ENCODE measurements at regions not wholly inside any gene's neighbourhood (a gene's known extent, or its start where the extent isn't known, plus 50 kb on each side); places are given as distances from the start of the nearest gene placed in this dataset.

DNA sequence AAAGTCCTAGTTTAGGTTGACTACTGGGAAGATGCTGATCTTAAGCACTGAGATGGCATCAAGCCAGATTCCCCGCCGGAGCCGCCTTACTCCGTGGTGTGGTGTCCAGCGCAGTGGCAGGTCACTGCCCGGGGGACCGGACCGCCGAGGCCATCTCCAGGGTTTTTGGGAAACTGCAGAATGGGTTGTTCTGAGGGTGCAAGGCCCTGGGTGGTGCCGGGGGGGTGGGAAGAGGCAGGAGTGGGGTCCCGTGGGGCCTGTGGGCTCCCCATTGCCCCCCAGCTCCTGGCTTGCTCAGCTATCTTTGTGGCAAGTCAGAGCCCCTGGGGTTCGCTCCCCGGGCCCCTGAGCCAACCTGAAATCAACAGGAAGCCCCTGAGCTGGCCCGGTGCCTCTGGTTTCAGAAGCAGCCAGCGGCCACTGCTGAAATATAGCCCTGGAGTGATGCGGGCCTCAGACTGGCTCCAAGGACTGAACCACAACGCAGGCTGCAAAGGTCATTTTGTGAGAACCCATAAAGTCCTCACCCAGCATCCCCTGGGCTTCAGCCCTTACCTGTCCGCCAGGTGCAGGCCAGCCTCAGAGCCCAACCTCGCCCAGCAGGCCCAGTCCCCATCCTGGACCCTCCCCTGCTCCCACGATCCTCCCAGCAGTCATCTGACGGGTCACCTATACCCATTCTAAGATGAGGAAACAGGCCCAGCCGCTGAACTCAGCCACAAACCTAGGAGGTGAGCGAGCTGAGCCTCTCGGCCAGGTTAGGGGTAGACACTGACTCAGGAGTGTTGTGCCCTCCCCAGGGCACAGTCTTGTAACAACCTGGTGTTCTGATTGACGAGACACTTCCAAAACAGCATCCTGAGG, 102.7 kb downstream of the PDGFA start:
- intact Hi-C loops (cut with DNase I), result no loop called here
- no peak for ATAC-seq (ENCODE audit: poor library complexity)
- DNase-seq, result peak; percentile 45

DNA sequence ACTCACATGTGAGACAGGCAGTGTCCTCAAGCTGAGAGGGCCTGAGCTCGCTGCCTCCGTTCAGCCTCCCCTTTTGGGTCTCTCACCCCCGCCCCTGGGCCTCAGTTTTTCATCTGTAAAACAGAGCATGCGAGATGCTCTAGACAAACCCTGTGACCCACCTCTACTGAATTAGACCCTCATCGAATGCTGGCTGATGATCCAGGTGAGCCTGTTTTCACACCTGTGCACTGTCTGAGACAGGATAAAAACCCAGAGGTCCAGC, 102.1 kb downstream of the PDGFA start:
- ATAC-seq (ENCODE audit: poor library complexity), result no peak
- DNase-seq, result peak; percentile 26
- intact Hi-C loops (cut with DNase I), result no loop called here

DNA sequence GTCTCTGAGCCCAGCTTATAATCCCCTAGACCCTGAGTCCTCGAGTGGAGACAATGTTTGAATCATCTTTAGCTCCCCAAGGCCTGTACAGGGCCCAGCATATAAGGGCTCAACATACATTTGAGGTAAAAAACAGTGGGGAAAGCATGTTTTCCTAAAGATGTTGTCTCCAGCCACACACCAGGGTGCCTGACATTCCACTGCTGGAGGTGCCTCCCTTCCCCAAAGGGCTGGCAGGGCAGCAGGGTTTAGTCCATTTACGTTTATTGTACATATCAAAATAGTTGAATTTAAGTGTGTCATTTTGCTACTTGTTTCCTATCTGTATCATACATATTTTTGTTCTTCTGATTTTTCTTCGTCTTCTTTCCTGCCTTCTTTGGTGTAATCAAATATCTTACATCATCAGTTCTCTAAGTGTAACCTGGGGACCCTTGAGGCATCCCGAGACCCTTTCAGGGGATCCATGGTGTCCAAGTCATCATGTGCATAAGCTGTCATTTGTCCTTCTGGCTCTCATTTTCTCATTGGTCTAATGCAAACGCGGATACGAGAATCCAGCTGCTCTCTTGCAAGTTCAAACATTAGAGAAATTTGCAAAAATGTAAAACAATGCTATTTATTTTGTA, 101.6 kb downstream of the PDGFA start:
- ATAC-seq (ENCODE audit: poor library complexity), result no peak
- intact Hi-C loops (cut with DNase I), result no loop called here
- no peak for DNase-seq

DNA sequence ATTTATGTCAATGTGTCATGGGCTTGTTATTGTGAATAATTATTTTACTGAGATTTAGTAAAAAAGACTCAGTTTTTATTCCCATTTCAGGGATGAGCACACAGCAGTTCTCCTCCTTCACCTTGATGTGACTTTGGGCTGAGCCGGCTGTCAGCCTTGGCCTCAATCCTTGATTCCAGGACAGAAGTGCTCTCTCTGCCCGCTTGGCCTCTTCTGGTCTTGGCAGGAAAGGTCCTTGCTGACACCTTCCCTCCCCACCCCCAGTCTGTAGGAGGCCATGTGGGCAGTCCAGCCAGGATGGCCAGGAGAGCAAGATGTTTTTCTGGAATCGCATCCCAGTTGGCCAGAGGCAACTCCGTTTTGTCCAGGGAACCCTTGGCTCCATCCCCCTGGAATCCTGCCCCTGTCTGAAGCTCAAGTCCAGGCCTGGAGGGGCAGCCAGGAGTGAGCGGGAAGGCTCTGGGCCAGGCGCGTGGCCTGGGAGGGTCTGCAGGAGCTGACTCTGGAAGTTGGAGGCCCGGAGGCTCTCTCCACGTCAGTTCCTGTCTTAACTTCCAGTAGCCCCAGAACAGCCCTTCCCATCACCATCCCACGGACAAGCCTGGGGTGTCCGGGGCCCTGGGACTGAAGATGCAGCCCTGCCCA, 100.9 kb downstream of the PDGFA start:
- intact Hi-C loops (cut with DNase I), result no loop called here
- ATAC-seq (ENCODE audit: poor library complexity) (no peak), DNase-seq (peak; percentile 50)

DNA sequence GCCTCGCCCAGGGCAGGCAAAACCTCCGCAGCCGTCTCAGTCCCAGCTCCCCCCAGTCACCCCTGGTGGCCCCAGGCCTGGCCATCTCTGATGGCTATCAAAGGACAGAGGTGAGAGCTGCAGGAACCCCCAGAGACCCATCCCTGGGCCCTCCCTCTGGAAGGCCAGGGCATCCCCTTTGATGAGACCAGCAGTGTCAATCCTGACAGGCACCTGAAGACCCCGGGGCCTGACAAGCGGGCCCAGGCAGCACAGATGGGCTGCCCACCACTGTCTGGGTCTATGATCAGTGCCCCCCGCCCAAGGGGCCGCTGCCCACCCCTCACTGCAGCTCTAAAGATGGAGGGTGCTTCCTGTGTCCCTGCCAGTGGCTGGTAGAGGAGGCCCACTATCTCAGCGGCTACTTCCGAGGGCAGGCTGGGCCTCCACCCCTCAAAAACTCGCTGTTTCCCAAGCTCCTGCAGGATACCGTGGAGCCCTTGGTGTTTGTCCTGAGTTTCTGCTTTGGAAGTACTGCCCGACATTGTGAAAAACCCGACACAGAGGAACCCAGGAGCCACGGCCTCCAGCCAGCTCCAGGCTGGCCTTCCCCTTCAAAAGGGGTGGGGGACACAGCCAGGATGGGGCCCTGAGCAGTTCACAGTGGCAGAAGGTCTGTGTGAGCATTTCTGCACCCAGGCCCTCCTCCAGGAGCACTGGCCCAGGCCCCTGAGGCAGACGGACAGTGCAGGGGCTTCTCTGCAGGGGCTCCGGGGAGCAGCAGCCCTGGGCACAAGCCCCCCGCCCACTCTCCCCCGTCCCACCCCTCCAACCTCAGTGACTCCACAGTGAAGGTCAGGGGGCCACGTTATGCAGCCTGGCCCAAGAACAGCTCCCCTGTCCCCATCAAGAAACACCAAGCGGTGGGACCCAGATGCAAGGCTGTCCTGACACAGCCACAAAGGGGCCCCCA, 99.2 kb downstream of the PDGFA start:
- intact Hi-C loops (cut with DNase I), result no loop called here
- DNase-seq (no peak), ATAC-seq (ENCODE audit: poor library complexity) (no peak)

DNA sequence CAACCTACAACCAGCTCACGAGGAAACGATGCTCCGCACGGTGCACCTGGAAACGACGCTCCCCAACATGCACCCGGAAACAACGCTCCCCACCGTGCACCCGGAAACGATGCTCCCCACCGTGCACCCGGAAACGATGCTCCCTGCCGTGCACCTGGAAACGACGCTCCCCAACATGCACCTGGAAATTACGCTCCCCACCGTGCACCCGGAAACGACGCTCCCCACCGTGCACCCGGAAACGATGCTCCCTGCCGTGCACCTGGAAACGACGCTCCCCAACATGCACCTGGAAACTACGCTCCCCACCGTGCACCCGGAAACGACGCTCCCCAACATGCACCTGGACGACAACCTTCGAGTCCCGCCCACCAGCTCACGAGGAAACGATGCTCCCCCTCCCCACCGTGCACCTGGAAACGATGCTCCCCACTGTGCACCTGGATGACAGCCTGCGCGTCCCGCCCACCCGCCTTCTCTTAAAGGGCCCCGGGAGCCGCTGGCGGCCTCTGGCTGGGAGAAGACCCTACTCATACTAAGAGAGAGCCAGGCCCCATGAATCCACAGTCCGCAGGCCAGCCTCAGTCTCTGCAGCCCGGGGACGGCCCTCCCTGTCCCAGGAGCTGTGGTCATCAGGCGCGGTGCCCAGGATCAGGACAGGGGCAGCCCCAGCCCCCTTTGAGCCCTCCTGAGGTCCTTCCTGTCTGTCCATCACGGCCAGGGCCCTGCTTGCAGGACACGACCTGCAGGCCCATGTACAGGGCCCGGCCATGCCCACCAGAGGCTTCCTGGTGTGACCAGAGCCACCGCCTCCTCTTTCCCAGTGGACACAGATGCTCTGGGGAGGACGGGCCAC, 98.3 kb downstream of the PDGFA start:
- no peak for ATAC-seq (ENCODE audit: poor library complexity)
- intact Hi-C loops (cut with DNase I), result no loop called here

DNA sequence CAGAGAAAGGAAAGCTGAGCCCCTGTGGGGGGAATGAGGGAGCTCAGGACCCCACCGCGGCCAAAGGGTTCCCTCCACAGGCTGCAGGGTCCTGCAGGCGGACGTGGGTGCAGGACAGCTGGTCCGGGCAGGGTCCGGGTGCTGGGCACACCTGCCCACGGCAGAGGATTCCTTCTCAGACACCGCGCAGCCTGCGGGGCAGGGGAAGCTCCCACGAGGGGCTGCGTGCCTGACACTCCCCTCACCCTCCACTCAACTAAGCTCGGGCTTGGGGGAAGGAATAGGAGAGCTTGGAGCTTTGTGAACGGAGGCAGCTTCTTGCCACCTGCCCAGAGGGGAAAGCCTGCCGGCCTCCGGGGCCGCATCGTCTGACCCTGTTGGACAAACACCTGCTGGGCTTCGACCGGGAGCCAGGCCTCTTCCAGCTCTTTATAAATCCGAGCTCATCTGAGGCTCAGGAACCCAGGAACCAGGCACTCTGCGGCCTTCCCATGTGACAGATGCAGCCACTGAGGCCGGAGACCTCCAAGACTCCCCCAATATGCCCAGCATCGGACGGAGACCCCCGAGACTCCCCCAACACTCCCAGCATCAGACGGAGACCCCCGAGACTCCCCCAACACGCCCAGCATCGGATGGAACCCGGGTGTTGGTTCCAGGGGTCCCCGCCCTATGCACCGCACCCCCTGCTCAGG, 97.3 kb downstream of the PDGFA start:
- intact Hi-C loops (cut with DNase I), result no loop called here
- DNase-seq, result peak; percentile 20
- no peak for ATAC-seq (ENCODE audit: poor library complexity)

More for the DNA sequence above, 98.3 kb downstream of the PDGFA start:
- DNase-seq, result peak; percentile 26

DNA sequence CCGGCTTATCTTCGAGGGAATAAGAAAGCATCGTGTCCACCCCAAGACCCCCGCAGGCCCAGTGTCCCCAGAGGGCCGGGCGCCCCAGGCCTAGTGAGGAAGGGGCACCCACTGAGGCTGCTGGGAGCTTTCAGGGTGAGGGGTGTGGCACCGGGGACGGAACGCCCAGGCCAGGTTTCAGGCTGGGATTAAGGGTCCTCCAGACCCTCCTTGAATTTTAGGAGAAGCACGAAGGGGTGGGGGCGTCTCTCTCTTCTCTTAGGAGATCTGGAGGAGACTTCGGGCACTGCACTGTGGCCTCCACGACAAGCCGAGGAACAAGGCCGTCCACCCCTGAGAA, 96.8 kb downstream of the PDGFA start:
- ATAC-seq (ENCODE audit: poor library complexity), result no peak
- intact Hi-C loops (cut with DNase I), result no loop called here
- DNase-seq, result no peak

DNA sequence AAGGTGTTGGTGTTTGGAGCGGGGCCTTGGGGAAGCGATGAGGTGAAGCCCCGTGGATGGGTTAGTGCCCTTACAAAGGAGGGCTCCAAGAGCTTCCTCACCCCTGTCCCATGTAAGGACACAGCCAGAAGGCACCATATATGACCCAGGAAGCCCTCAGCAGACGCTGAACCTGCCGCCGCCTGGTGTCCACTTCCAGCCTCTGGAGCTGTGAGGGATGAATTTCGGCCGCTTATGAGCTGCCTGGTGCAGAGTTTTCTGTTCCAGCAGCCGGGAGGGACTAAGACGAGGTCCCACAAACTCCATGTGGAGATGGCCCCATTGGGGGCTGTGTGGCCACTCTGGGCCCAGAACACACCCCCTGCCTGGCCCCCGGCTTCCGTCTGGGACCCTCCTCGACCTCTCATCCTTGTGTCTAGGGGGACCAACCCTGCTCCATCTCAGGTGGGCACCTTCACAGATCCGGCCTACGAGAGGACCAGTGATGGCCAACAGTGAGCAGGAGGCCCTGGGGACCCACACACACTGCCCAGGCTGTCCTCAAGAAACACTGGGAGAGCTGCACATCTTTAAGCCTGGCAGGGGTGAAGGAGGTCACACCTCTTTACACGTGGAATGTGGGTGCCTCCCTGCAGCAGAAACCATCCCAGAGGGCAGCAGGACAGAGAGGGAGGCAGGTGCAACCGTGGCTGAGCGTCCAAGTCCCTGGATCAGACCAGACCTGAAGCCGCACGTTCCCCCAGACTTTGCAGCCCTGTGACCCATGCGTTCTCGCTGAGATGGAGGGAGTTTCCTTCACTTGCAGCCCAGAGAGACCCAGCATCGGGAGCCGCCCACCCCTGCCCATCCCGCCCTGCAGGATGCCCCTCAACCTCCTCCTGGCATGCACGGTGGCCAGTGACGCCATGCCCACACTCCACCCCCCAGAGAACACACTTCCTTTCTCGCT, 96.1 kb downstream of the PDGFA start:
- intact Hi-C loops (cut with DNase I), result no loop called here
- ATAC-seq (ENCODE audit: poor library complexity) (no peak), DNase-seq (peak; percentile 33)

DNA sequence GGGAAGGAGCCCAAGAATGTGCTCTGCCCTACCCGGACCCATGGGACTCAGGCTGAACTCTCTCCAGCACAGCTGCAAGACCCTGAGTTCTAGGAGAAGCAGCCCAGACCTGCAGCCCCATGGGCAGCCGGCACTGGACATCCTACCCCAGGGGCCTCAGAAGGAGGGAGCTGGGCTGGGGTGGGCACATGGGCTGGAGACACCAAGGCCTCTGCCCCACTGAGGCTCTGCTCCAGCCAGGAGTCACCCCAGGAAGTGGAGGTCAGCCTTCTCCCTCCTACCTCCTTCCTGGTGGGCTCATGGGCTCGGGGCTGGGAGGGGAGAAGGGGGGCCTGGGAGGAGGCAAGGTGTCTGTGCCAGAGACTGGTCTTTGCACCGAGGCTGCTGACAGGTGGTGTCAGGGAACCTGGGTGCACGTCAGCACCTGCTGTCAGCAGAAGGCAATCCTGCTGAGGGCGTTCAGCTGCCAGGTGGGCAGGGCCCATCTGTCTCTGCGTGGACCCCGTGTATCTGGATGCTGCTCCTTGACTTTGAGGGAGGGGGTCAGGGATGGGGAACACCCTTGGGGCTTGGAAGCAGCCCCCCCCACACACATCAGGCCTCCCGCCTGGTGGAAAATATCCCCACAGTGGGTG, 95.2 kb downstream of the PDGFA start:
- intact Hi-C loops (cut with DNase I), result no loop called here
- ATAC-seq (ENCODE audit: poor library complexity) (no peak), DNase-seq (peak; percentile 28)

DNA sequence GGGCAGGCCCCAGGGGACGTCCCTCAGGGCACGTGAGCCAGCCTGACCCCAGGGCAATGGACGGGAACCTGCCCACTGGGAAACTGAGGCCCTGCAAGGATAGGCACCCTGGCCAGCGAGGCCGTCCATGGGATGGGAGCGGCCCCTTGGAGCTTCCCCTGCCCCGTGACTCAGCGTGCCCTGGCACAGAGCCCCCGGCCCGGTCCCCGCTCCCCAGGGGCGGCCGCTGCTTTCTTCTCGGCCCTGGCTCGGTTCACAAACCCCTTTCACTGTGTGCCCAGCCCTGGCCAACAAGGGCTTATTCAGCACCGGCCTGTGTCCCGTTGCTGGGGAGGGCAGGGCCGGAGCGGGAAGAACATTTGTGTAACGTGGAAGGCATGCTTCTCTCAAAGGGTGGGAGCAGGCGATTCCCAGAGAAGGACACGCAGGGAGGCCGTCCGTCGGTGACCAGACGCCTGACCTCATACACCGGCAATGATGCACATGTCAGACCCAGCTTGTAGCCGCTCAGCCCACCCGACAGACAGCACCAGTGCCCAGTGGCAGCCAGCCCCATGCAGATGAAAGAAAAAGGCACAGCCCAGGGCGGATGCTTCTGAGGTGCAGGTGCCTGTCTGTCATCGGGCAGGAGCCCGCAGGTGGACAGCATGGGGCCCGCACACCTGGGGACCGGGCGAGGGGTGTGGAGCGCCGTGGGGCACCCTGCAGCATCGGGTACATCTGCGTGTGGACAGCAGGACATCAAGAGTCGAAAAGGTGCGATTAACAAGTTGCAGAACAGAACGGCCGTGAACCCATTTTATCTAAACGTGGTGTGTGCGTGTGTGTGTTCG, 94.5 kb downstream of the PDGFA start:
- intact Hi-C loops (cut with DNase I), result no loop called here
- peak; percentile 46 for DNase-seq

DNA sequence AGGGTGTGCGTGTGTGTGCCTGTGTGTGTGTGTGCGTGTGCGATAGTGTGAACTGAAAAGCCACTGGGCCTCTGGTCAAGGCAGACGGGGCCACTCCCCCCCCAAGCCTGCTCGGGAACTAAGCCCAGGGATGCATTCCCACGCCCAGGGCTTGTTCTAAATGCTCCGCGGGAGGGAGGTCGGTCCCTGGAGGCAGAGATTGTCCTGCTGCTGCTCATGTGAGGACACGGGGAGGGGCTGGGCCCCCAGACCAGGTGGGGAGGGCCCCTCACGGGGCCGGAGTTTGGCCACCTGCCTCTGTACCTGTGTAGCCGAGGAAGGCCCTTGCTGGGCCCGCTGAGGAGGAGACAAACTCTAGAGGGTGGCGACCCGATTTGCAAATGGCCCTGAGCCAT, 93.9 kb downstream of the PDGFA start:
- intact Hi-C loops (cut with DNase I), result no loop called here
- ATAC-seq (ENCODE audit: poor library complexity), result peak; percentile 32
- peak; percentile 52 for DNase-seq

More for the DNA sequence above, 94.5 kb downstream of the PDGFA start:
- ATAC-seq (ENCODE audit: poor library complexity), result peak; percentile 16

DNA sequence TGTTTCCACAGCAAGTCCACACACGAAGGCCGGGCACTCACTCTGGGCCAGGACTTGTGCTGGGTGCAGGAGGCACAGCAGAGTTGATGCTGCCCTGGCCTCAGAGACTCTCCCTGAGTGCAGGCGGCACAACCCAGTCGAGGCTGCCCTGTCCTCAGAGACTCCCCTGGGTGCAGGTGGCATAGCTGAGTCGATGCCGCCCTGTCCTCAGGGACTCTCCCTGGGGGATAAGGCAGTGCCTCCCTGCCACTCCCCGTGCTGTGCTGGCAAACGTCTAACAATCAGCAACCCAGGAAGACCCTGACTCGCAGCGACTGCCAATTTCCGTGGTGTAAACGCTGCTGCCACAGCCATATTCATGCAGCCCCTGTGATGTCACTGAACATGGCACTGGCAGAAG, 93.1 kb downstream of the PDGFA start:
- intact Hi-C loops (cut with DNase I), result no loop called here
- ATAC-seq (ENCODE audit: poor library complexity), result no peak
- DNase-seq, result peak; percentile 29

DNA sequence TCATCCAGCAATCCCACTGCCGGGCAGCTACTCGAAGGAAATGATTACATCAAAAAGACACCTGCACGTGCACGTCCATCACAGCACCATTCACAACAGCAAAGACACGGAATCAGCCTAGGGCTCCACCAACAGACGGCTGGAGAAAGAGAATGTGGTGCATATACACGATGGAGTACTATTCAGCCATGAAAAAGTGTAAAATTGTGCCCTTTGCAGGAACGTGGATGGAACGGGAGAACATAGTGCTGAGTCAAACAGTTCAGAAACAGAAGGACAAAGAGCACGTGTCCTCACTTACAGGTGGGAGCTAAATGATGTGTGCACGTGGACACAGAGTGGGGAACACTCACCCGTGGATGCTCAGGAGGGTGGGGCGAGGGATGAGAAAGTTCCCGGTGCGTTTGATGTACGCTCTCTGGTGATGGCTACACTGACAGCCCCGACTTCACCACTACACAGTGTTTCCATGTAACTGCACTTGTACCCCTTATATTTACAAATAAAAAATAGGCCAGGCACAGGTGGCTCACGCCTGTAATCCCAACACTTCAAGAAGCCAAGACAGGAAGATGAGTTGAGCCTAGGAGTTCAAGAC, 92.0 kb downstream of the PDGFA start:
- DNase-seq (peak; percentile 9), ATAC-seq (ENCODE audit: poor library complexity) (no peak)
- intact Hi-C loops (cut with DNase I), result no loop called here

DNA sequence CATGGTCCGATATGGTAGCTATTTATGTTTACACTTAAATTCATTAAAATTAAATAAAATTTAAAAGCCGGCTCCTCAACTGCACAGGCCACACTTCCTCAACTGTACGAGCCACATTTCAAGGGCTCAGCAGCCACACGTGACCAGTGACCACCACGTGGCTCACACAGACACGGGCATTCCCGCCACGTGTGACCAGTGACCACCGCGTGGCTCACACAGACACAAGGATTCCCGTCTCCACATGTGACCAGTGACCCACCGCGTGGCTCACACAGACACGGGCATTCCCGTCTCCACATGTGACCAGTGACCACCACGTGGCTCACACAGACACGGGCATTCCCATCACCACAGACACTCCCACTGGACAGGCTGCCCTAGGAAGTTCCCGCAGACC, 91.3 kb downstream of the PDGFA start:
- DNase-seq (peak; percentile 34), ATAC-seq (ENCODE audit: poor library complexity) (no peak)
- intact Hi-C loops (cut with DNase I), result no loop called here

Measured in Right ventricle myocardium superior (tissue), 1 donor.